PC-9 (cell line): ENCODE measurements at regions not wholly inside any gene's neighbourhood (a gene's known extent, or its start where the extent isn't known, plus 50 kb on each side); places are given as distances from the start of the nearest gene placed in this dataset.

Source experiments
- BruUV-seq: library from RNA; stranded (reverse); fragments of 400-500 nt; replicated peaks from 2 replicates; lab custom pipeline; 2021; lab: Mats Ljungman, UMichigan
- CTCF ChIA-PET: fragments of 300-600 bp; sonication (Branson Sonifier 250); formaldehyde crosslinking; loops from one replicate; lab custom pipeline; 2022; ENCODE audit warnings: antibody characterized with exemption; lab: Charles Lee
- POLR2A ChIA-PET: fragments of 300-600 bp; sonication (Branson Sonifier 250); formaldehyde crosslinking; loops from one replicate; lab custom pipeline; 2022; ENCODE audit warnings: antibody characterized with exemption; ENCODE audit not compliant: unreplicated experiment; lab: Charles Lee
- DNase-seq, 2 experiments: peaks; one replicate each; pipeline versions ENCODE4 v3.0.0 to v3.0.0-alpha.2; 2015 to 2022; ENCODE audit warnings: mixed read lengths in 1 of 2
- H2AFZ ChIP-seq: fragments of 200-600 bp; sonication (generic); 2 replicates; pipeline ENCODE4 v1.8.1; 2017; ENCODE audit warnings: antibody characterized with exemption
- H3F3A ChIP-seq: fragments of 200-600 bp; sonication (generic); 2 replicates; pipeline ENCODE4 v1.8.1; 2017; ENCODE audit warnings: antibody characterized with exemption, mild to moderate bottlenecking, low read depth; ENCODE audit not compliant: insufficient read depth
- H3K27ac ChIP-seq: fragments of 200-600 bp; sonication (generic); 2 replicates; pipeline ENCODE4 v1.6.1; 2016; ENCODE audit warnings: mixed run types
- H3K27me3 ChIP-seq: fragments of 200-600 bp; sonication (generic); 2 replicates; pipeline ENCODE4 v1.6.1; 2016; ENCODE audit warnings: low read depth, mixed run types; ENCODE audit not compliant: insufficient read depth
- H3K36me3 ChIP-seq: fragments of 200-600 bp; sonication (generic); 2 replicates; pipeline ENCODE4 v1.6.1; 2016; ENCODE audit warnings: low read depth, mixed run types
- H3K4me1 ChIP-seq: fragments of 200-600 bp; sonication (generic); replicated peaks from 2 replicates; pipeline ENCODE4 v1.6.1; 2016; ENCODE audit warnings: mixed run types; ENCODE audit not compliant: insufficient read depth
- H3K4me2 ChIP-seq: fragments of 200-600 bp; sonication (generic); 2 replicates; pipeline ENCODE4 v1.6.1; 2017; ENCODE audit warnings: mixed run types
- H3K4me3 ChIP-seq: fragments of 200-600 bp; sonication (generic); 2 replicates; pipeline ENCODE4 v1.6.1; 2016; ENCODE audit warnings: mixed run types
- H3K79me2 ChIP-seq: fragments of 200-600 bp; sonication (generic); 2 replicates; pipeline ENCODE4 v1.6.1; 2017; ENCODE audit warnings: low read depth, mixed run types
- H3K9me2 ChIP-seq: fragments of 200-600 bp; sonication (generic); 2 replicates; pipeline ENCODE4 v1.8.1; 2017; ENCODE audit warnings: mild to moderate bottlenecking; ENCODE audit not compliant: insufficient read depth
- H3K9me3 ChIP-seq: fragments of 200-600 bp; sonication (generic); 2 replicates; pipeline ENCODE4 v1.8.1; 2016; ENCODE audit warnings: low read depth; ENCODE audit not compliant: insufficient read depth
- H4K20me1 ChIP-seq: fragments of 200-600 bp; sonication (generic); 2 replicates; pipeline ENCODE4 v1.8.1; 2017; ENCODE audit not compliant: insufficient read depth
- EZH2 ChIP-seq: fragments of 200-600 bp; sonication (generic); IDR thresholded peaks from 2 replicates; pipeline ENCODE4 v1.8.0; 2017; ENCODE audit warnings: antibody characterized with exemption, low read depth
- intact Hi-C: fragments of 100-400 bp; cut with micrococcal nuclease; formaldehyde crosslinking; loops from one replicate; pipeline ENCODE4 v1.10.0; 2022; ENCODE audit not compliant: unreplicated experiment
- TF ChIP-seq, protein P1 (sequence below): fragments of 200-600 bp; sonication (generic); conservative IDR thresholded peaks from 2 replicates; pipeline ENCODE4 v1.6.1; 2017; ENCODE audit warnings: mixed run types, antibody characterized with exemption, mild to moderate bottlenecking, moderate library complexity

GRCh38 chr6:144543006-144543871, 258.1 kb downstream of the UTRN start:
- Histone ChIP-seq H3F3A (no peaks in the 10 kb centered on the region), H3K27me3 (no peaks in the 10 kb centered on the region), H3K79me2 (no peaks in the 10 kb centered on the region), H3K27ac (no peak overlapping the region), H4K20me1 (no peaks in the 10 kb centered on the region), H3K9me3 (no peaks in the 10 kb centered on the region), H3K36me3 (peaks cover 5% of the 10 kb centered on the region; the same call in 1 of the 2 replicates), H3K4me1 (no peaks in the 10 kb centered on the region), H3K4me3 (no peak overlapping the region), H3K9me2 (no peaks in the 10 kb centered on the region), H2AFZ (no peak overlapping the region), H3K4me2 (no peak overlapping the region)
- DNase-seq: peak; percentile 36 to 60
- ChIA-PET CTCF (no interaction called here), POLR2A (no interaction called here)
- TF ChIP-seq, protein P1, sequence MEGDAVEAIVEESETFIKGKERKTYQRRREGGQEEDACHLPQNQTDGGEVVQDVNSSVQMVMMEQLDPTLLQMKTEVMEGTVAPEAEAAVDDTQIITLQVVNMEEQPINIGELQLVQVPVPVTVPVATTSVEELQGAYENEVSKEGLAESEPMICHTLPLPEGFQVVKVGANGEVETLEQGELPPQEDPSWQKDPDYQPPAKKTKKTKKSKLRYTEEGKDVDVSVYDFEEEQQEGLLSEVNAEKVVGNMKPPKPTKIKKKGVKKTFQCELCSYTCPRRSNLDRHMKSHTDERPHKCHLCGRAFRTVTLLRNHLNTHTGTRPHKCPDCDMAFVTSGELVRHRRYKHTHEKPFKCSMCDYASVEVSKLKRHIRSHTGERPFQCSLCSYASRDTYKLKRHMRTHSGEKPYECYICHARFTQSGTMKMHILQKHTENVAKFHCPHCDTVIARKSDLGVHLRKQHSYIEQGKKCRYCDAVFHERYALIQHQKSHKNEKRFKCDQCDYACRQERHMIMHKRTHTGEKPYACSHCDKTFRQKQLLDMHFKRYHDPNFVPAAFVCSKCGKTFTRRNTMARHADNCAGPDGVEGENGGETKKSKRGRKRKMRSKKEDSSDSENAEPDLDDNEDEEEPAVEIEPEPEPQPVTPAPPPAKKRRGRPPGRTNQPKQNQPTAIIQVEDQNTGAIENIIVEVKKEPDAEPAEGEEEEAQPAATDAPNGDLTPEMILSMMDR: no peak
- TF ChIP-seq EZH2: no peak
- no TSS peak for BruUV-seq
- intact Hi-C loops: no loop called here

- TF ChIP-seq, protein P1: no peak
- no peak for TF ChIP-seq EZH2
- no peak overlapping the region for H3K4me3 ChIP-seq
- H3K9me3 ChIP-seq: no peaks in the 10 kb centered on the region
- no TSS peak for BruUV-seq
- intact Hi-C loops: no loop called here
- H4K20me1 ChIP-seq: no peaks in the 10 kb centered on the region
- CTCF ChIA-PET: interaction anchor here (0.6 kb wide), 1 partner anchor 636 kb away, joined by 4 read pairs; no protein-coding TSS in a partner anchor
- H3K79me2 ChIP-seq: no peaks in the 10 kb centered on the region
- H3K27ac ChIP-seq: no peak overlapping the region
- peaks cover 5% of the 10 kb centered on the region; the same call in 1 of the 2 replicates for H3K36me3 ChIP-seq
- H2AFZ ChIP-seq: no peak overlapping the region
- H3K9me2 ChIP-seq: no peaks in the 10 kb centered on the region
- no peaks in the 10 kb centered on the region for H3F3A ChIP-seq
- POLR2A ChIA-PET: no interaction called here
- H3K4me2 ChIP-seq: no peak overlapping the region
- H3K4me1 ChIP-seq: no peaks in the 10 kb centered on the region
- DNase-seq: no peak
- no peaks in the 10 kb centered on the region for H3K27me3 ChIP-seq
These were observed 259.2 kb downstream of the UTRN start for GRCh38 chr6:144544266-144544830.

DNA sequence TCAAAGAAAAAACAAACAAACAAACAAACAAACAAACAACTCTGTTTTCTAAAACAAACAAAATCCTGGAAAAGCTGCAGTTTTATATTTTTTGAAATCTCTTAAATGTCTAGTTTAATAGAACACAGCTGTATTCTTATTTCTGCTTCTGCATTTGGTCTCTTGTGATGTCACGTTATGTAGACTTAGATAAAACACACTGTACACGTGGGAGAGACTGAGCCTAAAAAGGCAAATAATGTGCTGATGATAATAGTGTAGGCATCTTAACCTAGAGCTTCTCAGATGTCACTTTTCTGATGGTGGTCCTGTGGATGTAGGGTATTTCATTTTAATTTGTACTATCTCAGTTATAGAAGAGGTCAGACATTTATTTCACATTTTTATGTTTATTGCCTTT, 261.7 kb downstream of the UTRN start:
- Histone ChIP-seq H2AFZ (no peak overlapping the region), H3F3A (0 out of 2 replicates have a peak, but pooled peaks cover 3% of the 10 kb centered on the region), H3K79me2 (no peaks in the 10 kb centered on the region), H3K27me3 (no peaks in the 10 kb centered on the region), H3K4me2 (no peak overlapping the region), H4K20me1 (no peaks in the 10 kb centered on the region), H3K4me1 (no peaks in the 10 kb centered on the region), H3K27ac (no peak overlapping the region), H3K9me2 (no peaks in the 10 kb centered on the region), H3K36me3 (0 out of 2 replicates have a peak, but pooled peaks cover 7% of the 10 kb centered on the region), H3K4me3 (no peak overlapping the region), H3K9me3 (no peaks in the 10 kb centered on the region)
- intact Hi-C loops: no loop called here
- no peak for DNase-seq
- no TSS peak for BruUV-seq
- CTCF ChIA-PET: no interaction called here
- TF ChIP-seq, protein P1: no peak
- TF ChIP-seq EZH2: no peak
- POLR2A ChIA-PET: no interaction called here
